Globus pallidus (tissue), 1 donor: ENCODE measurements at regions not wholly inside any gene's neighbourhood (a gene's known extent, or its start where the extent isn't known, plus 50 kb on each side); places are given as distances from the start of the nearest gene placed in this dataset.
A peak's percentile ranks its signal among the peaks of the same experiment; 100 is the strongest.

ENCODE experiments used
- DNase-seq: peaks from one replicate; pipeline ENCODE4 v3.0.0-alpha.2; 2015; ENCODE audit warnings: low spot score

GRCh38 chr17:79314617-79315357 is 240.2 kb downstream of the ENGASE start:
- no peak for DNase-seq

GRCh38 chr17:79311373-79311772 is 236.7 kb downstream of the ENGASE start:
- no peak for DNase-seq

GRCh38 chr17:79306424-79307318 is 232.0 kb downstream of the ENGASE start:
- no peak for DNase-seq

GRCh38 chr17:79305768-79306423 is 231.3 kb downstream of the ENGASE start:
- DNase-seq = no peak

GRCh38 chr17:79305376-79305767 is 230.7 kb downstream of the ENGASE start:
- no peak for DNase-seq

- no peak for DNase-seq
Observed at GRCh38 chr17:79304884-79305283, 230.3 kb downstream of the ENGASE start.

GRCh38 chr17:79303641-79304205 is 229.1 kb downstream of the ENGASE start:
- DNase-seq = no peak

GRCh38 chr17:79301469-79301868 is 226.8 kb downstream of the ENGASE start:
- no peak for DNase-seq

GRCh38 chr17:79299349-79299748 is 224.7 kb downstream of the ENGASE start:
- DNase-seq = no peak

- DNase-seq = no peak
Observed at GRCh38 chr17:79298799-79299198, 224.2 kb downstream of the ENGASE start.

- no peak for DNase-seq
Observed at GRCh38 chr17:79296243-79296642, 221.6 kb downstream of the ENGASE start.

- no peak for DNase-seq
Observed at GRCh38 chr17:79295307-79295706, 220.7 kb downstream of the ENGASE start.

GRCh38 chr17:79294459-79295071 is 219.9 kb downstream of the ENGASE start:
- DNase-seq = peak; percentile 11

GRCh38 chr17:79292501-79292900 is 217.9 kb downstream of the ENGASE start:
- no peak for DNase-seq

GRCh38 chr17:79291391-79291790 is 216.8 kb downstream of the ENGASE start:
- no peak for DNase-seq

- no peak for DNase-seq
Observed at GRCh38 chr17:79290726-79291125, 216.1 kb downstream of the ENGASE start.

- no peak for DNase-seq
Observed at GRCh38 chr17:79288950-79289349, 214.3 kb downstream of the ENGASE start.

- no peak for DNase-seq
Observed at GRCh38 chr17:79286440-79286839, 211.8 kb downstream of the ENGASE start.

- no peak for DNase-seq
Observed at GRCh38 chr17:79285973-79286372, 211.3 kb downstream of the ENGASE start.

GRCh38 chr17:79282294-79282693 is 207.7 kb downstream of the ENGASE start:
- DNase-seq = no peak

GRCh38 chr17:79281803-79282202 is 207.2 kb downstream of the ENGASE start:
- no peak for DNase-seq
